ENCODE measurements at regions not wholly inside any gene's neighbourhood (a gene's known extent, or its start where the extent isn't known, plus 50 kb on each side); places are given as distances from the start of the nearest gene placed in this dataset.

DNA sequence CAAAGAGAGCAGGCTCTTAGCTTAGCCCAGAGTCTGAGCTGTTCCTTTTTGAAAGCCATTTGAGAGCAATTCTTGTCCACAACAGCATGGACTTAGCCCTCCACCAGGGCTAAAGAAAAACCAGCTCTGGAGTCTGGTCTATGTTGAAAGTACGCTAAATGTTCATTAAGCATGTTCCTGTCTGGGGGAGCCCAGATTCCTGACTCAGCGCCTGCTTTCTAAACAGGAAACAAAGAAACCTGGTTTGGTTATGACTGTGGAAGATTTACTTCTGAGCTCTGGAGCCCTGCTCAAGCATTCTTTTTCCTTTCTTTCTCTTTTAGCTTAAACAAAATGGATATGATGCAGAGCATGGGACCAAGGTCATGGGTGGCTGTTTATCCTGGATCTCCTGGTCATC lies 279.8 kb downstream of the RBM43 start:
- no peaks in the 10 kb centered on the region for H3K79me2 ChIP-seq (ENCODE audit: low read depth)
- H3K9ac ChIP-seq = no peak overlapping the region
- H3K4me3 ChIP-seq = no peak overlapping the region
- H3K27ac Mint-ChIP-seq = no peak overlapping the region
- no peaks in the 10 kb centered on the region for H3K9me3 Mint-ChIP-seq
- no peak overlapping the region for H3K27ac ChIP-seq
- no peaks in the 10 kb centered on the region for H3K36me3 Mint-ChIP-seq
- no peak overlapping the region for H3K4me2 ChIP-seq
- peaks cover 7% of the 10 kb centered on the region for H3K4me1 ChIP-seq
- peaks cover 2% of the 10 kb centered on the region for H3K27me3 Mint-ChIP-seq (ENCODE audit: insufficient read depth, low read depth)
- H4K20me1 ChIP-seq (ENCODE audit: low read depth) = no peaks in the 10 kb centered on the region
- no peak overlapping the region for H3K4me3 Mint-ChIP-seq
- no peaks in the 10 kb centered on the region for H3K36me3 ChIP-seq
- DNase-seq (ENCODE audit: low spot score) = no peak
- H3F3A ChIP-seq (ENCODE audit: low read depth) = no peaks in the 10 kb centered on the region
- peaks cover 27% of the 10 kb centered on the region for H3K4me1 Mint-ChIP-seq
- H3K27me3 ChIP-seq = no peaks in the 10 kb centered on the region
- no peak for TF ChIP-seq EZH2phosphoT487 (IDR thresholded peaks at IDR 0.05)
- TF ChIP-seq, protein P1, sequence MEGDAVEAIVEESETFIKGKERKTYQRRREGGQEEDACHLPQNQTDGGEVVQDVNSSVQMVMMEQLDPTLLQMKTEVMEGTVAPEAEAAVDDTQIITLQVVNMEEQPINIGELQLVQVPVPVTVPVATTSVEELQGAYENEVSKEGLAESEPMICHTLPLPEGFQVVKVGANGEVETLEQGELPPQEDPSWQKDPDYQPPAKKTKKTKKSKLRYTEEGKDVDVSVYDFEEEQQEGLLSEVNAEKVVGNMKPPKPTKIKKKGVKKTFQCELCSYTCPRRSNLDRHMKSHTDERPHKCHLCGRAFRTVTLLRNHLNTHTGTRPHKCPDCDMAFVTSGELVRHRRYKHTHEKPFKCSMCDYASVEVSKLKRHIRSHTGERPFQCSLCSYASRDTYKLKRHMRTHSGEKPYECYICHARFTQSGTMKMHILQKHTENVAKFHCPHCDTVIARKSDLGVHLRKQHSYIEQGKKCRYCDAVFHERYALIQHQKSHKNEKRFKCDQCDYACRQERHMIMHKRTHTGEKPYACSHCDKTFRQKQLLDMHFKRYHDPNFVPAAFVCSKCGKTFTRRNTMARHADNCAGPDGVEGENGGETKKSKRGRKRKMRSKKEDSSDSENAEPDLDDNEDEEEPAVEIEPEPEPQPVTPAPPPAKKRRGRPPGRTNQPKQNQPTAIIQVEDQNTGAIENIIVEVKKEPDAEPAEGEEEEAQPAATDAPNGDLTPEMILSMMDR (IDR thresholded peaks at IDR 0.05) = no peak
- no peak for TF ChIP-seq EZH2 (IDR thresholded peaks at IDR 0.05)
- no peak overlapping the region for H2AFZ ChIP-seq (replicated peaks)
- H3K9me3 ChIP-seq (ENCODE audit: low read depth) = no peaks in the 10 kb centered on the region

DNA sequence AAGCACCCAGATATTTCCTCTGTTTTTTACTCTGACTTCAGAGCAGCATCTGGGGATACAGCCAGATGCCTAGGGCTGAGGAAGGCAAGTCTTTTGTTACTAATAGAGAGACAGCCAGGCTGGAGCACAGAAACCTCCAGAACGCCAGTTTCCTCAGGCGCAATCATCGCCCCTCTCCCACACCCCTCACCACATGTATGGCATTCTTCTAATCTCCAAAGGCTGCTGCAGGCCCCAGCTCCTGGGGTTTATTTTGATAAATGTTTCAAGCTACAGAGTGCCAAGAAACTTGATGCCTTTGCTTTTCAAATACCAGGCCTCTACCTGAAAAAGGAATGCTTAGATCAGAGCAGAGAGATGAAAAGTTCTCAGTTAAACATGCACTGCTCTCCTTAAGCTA lies 283.6 kb downstream of the RBM43 start:
- Histone ChIP-seq H3K4me3 (no peak overlapping the region), H3K4me2 (no peak overlapping the region), H3F3A (ENCODE audit: low read depth) (no peaks in the 10 kb centered on the region), H3K9ac (no peak overlapping the region), H3K36me3 (no peaks in the 10 kb centered on the region), H3K79me2 (ENCODE audit: low read depth) (no peaks in the 10 kb centered on the region), H2AFZ (replicated peaks) (peak overlapping the region; percentile 65), H3K9me3 (ENCODE audit: low read depth) (no peaks in the 10 kb centered on the region), H3K27me3 (no peaks in the 10 kb centered on the region), H4K20me1 (ENCODE audit: low read depth) (no peaks in the 10 kb centered on the region), H3K4me1 (peaks cover 7% of the 10 kb centered on the region), H3K27ac (no peak overlapping the region)
- no peak overlapping the region for H3K4me3 Mint-ChIP-seq
- H3K9me3 Mint-ChIP-seq = no peaks in the 10 kb centered on the region
- peak overlapping the region; percentile 87 for H3K27ac Mint-ChIP-seq
- TF ChIP-seq, protein P1 (IDR thresholded peaks at IDR 0.05) = no peak
- TF ChIP-seq EZH2phosphoT487 (IDR thresholded peaks at IDR 0.05) (no peak), EZH2 (IDR thresholded peaks at IDR 0.05) (no peak)
- H3K4me1 Mint-ChIP-seq = peaks cover 18% of the 10 kb centered on the region
- DNase-seq (ENCODE audit: low spot score) = peak; percentile 30
- H3K36me3 Mint-ChIP-seq = no peaks in the 10 kb centered on the region
- H3K27me3 Mint-ChIP-seq (ENCODE audit: insufficient read depth, low read depth) = no peaks in the 10 kb centered on the region

DNA sequence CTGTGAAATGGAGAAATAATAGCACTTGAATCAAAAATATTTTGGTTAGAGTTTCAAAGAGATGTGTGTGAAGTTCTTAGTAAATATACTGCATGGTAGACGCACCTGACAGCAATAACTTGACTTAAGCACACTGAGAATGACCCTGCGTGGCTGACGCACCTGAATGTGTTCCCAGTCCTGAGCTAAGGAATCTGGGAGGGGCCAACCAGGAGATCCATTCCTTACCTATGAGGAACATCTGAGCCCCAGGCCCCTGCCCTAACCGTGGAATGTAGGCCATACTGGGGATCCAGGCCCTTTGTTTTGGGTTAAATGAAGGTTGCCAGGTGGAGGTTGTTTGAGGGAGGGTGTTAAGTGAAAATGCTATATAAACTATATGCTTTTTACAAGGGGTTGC lies 284.4 kb downstream of the RBM43 start:
- Mint-ChIP-seq H3K36me3 (no peaks in the 10 kb centered on the region), H3K4me3 (no peak overlapping the region), H3K4me1 (peaks cover 14% of the 10 kb centered on the region), H3K27ac (no peak overlapping the region), H3K27me3 (ENCODE audit: insufficient read depth, low read depth) (no peaks in the 10 kb centered on the region), H3K9me3 (no peaks in the 10 kb centered on the region)
- H3K36me3 ChIP-seq = no peaks in the 10 kb centered on the region
- no peak overlapping the region for H3K4me2 ChIP-seq
- DNase-seq (ENCODE audit: low spot score) = no peak
- no peaks in the 10 kb centered on the region for H3K79me2 ChIP-seq (ENCODE audit: low read depth)
- no peak overlapping the region for H3K4me3 ChIP-seq
- H3K27ac ChIP-seq = no peak overlapping the region
- peaks cover 7% of the 10 kb centered on the region for H3K4me1 ChIP-seq
- TF ChIP-seq EZH2phosphoT487 (IDR thresholded peaks at IDR 0.05) = no peak
- TF ChIP-seq, protein P1 (IDR thresholded peaks at IDR 0.05) = no peak
- TF ChIP-seq EZH2 (IDR thresholded peaks at IDR 0.05) = no peak
- no peaks in the 10 kb centered on the region for H3F3A ChIP-seq (ENCODE audit: low read depth)
- no peak overlapping the region for H2AFZ ChIP-seq (replicated peaks)
- H3K9me3 ChIP-seq (ENCODE audit: low read depth) = no peaks in the 10 kb centered on the region
- H4K20me1 ChIP-seq (ENCODE audit: low read depth) = no peaks in the 10 kb centered on the region
- no peak overlapping the region for H3K9ac ChIP-seq
- H3K27me3 ChIP-seq = no peaks in the 10 kb centered on the region
